Natural killer cell (primary cell): ENCODE measurements at regions not wholly inside any gene's neighbourhood (a gene's known extent, or its start where the extent isn't known, plus 50 kb on each side); places are given as distances from the start of the nearest gene placed in this dataset.
"Not testable (repeated sequence)": the region's sequence is repeated elsewhere in the genome, so short reads cannot be mapped to it uniquely, and the experiment has no call there.

ENCODE experiments used
- ATAC-seq, 3 donors: fragments of 150-1000 bp in 2 of 3; fragments of 200-7000 bp in 1 of 3; cut with Tn5 transposase; 1 replicate in 1 of 3; 2 replicates in 2 of 3; pipeline ENCODE4 v1.10.0; 2021; ENCODE audit warnings: mild to moderate bottlenecking in 2 of 3, moderate library complexity in 2 of 3
- DNase-seq, 2 donors: peaks; one replicate each; pipeline versions ENCODE4 v3.0.0 to v3.0.0-alpha.2; 2013 to 2021; ENCODE audit warnings: mixed read lengths in 1 of 2
- H3K27ac ChIP-seq: one replicate; pipeline ENCODE4 v1.5.1; 2013; ENCODE audit warnings: mild to moderate bottlenecking, low read length
- H3K27me3 ChIP-seq: one replicate; pipeline ENCODE4 v1.6.1; 2013; ENCODE audit warnings: low read length; ENCODE audit not compliant: control insufficient read depth, insufficient read depth
- H3K36me3 ChIP-seq: one replicate; pipeline ENCODE4 v1.6.1; 2013; ENCODE audit warnings: low read length; ENCODE audit not compliant: control insufficient read depth, insufficient read depth
- H3K4me1 ChIP-seq: one replicate; pipeline ENCODE4 v1.6.1; 2013; ENCODE audit warnings: low read length; ENCODE audit not compliant: control insufficient read depth, insufficient read depth
- H3K4me3 ChIP-seq: one replicate; pipeline ENCODE4 v1.5.1; 2013; ENCODE audit warnings: low read length
- H3K9me3 ChIP-seq: one replicate; pipeline ENCODE4 v1.6.1; 2013; ENCODE audit warnings: low read length; ENCODE audit not compliant: control insufficient read depth, insufficient read depth
- H3K27ac Mint-ChIP-seq, 2 donors: one replicate each; pipeline ENCODE4 v1.8.0; 2022; ENCODE audit warnings: mild to moderate bottlenecking in 2 of 2, mixed read lengths in 2 of 2, moderate library complexity in 1 of 2
- H3K27me3 Mint-ChIP-seq, 2 donors: one replicate each; pipeline ENCODE4 v1.8.0; 2022; ENCODE audit warnings: low read depth in 2 of 2, mixed read lengths in 2 of 2
- H3K36me3 Mint-ChIP-seq: one replicate; pipeline ENCODE4 v1.8.0; 2022; ENCODE audit warnings: mixed read lengths
- H3K4me1 Mint-ChIP-seq, 2 donors: one replicate each; pipeline ENCODE4 v1.8.0; 2022; ENCODE audit warnings: mixed read lengths in 2 of 2
- H3K4me3 Mint-ChIP-seq: one replicate; pipeline ENCODE4 v1.8.0; 2022; ENCODE audit warnings: mild to moderate bottlenecking, moderate library complexity, mixed read lengths
- H3K9me3 Mint-ChIP-seq, 2 donors: one replicate each; pipeline ENCODE4 v1.8.0; 2022; ENCODE audit warnings: mixed read lengths in 2 of 2
- WGBS: methylation state at CpG from one replicate; pipeline ENCODE4 v1.1.7; 2013; ENCODE audit warnings: missing lambda C conversion rate; ENCODE audit not compliant: insufficient coverage; 5-methylcytosine and 5-hydroxymethylcytosine counted together
- intact Hi-C: fragments of 100-400 bp; cut with micrococcal nuclease; formaldehyde crosslinking; loops from one replicate; pipeline ENCODE4 v1.14.2; 2022
- TF ChIP-seq, protein P1 (sequence below): fragments of 200-600 bp; IDR thresholded peaks from one replicate; pipeline ENCODE4 v1.8.0; 2022; ENCODE audit warnings: antibody characterized with exemption

DNA sequence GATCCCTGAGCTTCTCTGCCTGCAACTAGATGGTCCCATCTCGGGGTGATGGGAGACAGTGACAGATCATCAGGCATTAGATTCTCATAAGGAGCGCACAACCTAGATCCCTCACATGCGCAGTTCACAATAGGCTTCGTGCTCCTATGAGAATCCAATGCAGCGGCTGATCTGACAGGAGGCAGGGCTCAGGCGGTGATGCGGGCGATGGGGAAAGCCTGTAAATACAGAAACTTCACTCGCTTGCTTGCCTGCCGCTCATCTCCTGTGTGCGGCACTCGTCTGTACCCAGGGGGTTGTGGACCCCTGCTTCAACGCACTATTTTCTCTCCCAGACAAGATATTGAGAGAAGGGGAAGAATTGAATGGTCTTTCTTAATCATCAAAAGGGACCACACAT lies 473.9 kb downstream of the ZNF536 start:
- Mint-ChIP-seq H3K36me3 (no peaks in the 10 kb centered on the region), H3K9me3 (no peaks in the 10 kb centered on the region), H3K4me1 (no peaks in the 10 kb centered on the region), H3K4me3 (no peak overlapping the region), H3K27ac (no peak overlapping the region), H3K27me3 (no peaks in the 10 kb centered on the region)
- Histone ChIP-seq H3K9me3 (no peaks in the 10 kb centered on the region), H3K27me3 (no peaks in the 10 kb centered on the region), H3K4me3 (no peak overlapping the region), H3K36me3 (no peaks in the 10 kb centered on the region), H3K27ac (no peak overlapping the region), H3K4me1 (no peaks in the 10 kb centered on the region)
- no peak for DNase-seq
- intact Hi-C loops, result no loop called here
- TF ChIP-seq, protein P1, sequence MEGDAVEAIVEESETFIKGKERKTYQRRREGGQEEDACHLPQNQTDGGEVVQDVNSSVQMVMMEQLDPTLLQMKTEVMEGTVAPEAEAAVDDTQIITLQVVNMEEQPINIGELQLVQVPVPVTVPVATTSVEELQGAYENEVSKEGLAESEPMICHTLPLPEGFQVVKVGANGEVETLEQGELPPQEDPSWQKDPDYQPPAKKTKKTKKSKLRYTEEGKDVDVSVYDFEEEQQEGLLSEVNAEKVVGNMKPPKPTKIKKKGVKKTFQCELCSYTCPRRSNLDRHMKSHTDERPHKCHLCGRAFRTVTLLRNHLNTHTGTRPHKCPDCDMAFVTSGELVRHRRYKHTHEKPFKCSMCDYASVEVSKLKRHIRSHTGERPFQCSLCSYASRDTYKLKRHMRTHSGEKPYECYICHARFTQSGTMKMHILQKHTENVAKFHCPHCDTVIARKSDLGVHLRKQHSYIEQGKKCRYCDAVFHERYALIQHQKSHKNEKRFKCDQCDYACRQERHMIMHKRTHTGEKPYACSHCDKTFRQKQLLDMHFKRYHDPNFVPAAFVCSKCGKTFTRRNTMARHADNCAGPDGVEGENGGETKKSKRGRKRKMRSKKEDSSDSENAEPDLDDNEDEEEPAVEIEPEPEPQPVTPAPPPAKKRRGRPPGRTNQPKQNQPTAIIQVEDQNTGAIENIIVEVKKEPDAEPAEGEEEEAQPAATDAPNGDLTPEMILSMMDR, result no peak
- 88% methylated on average over 12 of the region's 13 CpGs for WGBS
- no peak for ATAC-seq

DNA sequence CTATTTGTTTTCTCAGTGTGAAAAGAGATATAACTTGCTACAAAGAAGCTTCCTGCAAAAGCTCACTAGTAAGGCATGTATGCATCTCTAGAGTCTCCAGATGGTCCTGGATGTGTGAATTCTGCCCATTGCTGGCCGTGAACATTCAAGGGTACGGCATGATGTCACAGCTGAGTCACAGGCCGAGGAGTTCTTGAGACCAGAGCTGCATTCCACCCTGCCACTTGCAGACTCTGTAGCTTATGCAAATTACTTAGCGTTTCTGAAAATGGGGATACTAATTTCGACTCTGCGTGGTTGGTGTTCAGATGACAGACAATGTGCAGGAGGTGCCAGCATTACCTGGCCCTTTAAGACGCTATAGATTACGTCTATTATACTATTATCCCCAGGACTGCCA lies 470.7 kb downstream of the ZNF536 start:
- H3K27me3 ChIP-seq, result no peaks in the 10 kb centered on the region
- WGBS, result 91% methylated on average over 8 of the region's 8 CpGs
- H3K9me3 ChIP-seq, result no peaks in the 10 kb centered on the region
- Mint-ChIP-seq H3K9me3 (no peaks in the 10 kb centered on the region), H3K4me3 (no peak overlapping the region), H3K4me1 (no peaks in the 10 kb centered on the region), H3K27me3 (peaks cover 2 to 6% of the 10 kb centered on the region in 2 donors), H3K36me3 (no peaks in the 10 kb centered on the region), H3K27ac (no peak overlapping the region)
- no peaks in the 10 kb centered on the region for H3K4me1 ChIP-seq
- DNase-seq (no peak), ATAC-seq (no peak)
- no peaks in the 10 kb centered on the region for H3K36me3 ChIP-seq
- TF ChIP-seq, protein P1, result no peak
- no peak overlapping the region for H3K27ac ChIP-seq
- H3K4me3 ChIP-seq, result no peak overlapping the region
- intact Hi-C loops, result no loop called here

DNA sequence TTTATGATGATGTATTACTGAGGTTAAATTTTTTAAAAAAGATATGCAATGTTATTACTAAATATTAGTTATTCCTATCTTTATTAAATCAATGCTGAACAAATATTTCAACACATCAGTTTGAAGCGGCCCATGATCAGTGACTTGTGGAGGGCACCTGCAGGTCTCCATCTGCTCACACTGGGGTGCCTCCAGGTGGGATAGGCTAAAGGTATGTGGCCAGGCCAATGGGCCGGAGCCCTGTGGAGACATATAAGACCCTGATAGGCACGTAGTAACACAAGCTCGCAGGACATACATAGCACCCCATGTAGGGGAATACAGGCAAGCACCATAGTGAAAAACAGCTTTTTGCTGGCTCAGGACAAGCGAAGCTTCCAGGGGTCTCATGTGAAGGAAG lies 469.8 kb downstream of the ZNF536 start:
- no peaks in the 10 kb centered on the region for H3K9me3 ChIP-seq
- H3K27ac Mint-ChIP-seq, result no peak overlapping the region
- H3K27me3 ChIP-seq, result no peaks in the 10 kb centered on the region
- H3K4me3 ChIP-seq, result no peak overlapping the region
- no peak for DNase-seq
- H3K9me3 Mint-ChIP-seq, result no peaks in the 10 kb centered on the region
- 91% methylated on average over 5 of the region's 5 CpGs for WGBS
- no peaks in the 10 kb centered on the region for H3K36me3 ChIP-seq
- no peak for ATAC-seq
- peaks cover 3 to 6% of the 10 kb centered on the region in 2 donors for H3K27me3 Mint-ChIP-seq
- no peak overlapping the region for H3K27ac ChIP-seq
- no peaks in the 10 kb centered on the region for H3K4me1 ChIP-seq
- H3K36me3 Mint-ChIP-seq, result no peaks in the 10 kb centered on the region
- no peak overlapping the region for H3K4me3 Mint-ChIP-seq
- no peaks in the 10 kb centered on the region for H3K4me1 Mint-ChIP-seq
- intact Hi-C loops, result no loop called here
- TF ChIP-seq, protein P1, result no peak

DNA sequence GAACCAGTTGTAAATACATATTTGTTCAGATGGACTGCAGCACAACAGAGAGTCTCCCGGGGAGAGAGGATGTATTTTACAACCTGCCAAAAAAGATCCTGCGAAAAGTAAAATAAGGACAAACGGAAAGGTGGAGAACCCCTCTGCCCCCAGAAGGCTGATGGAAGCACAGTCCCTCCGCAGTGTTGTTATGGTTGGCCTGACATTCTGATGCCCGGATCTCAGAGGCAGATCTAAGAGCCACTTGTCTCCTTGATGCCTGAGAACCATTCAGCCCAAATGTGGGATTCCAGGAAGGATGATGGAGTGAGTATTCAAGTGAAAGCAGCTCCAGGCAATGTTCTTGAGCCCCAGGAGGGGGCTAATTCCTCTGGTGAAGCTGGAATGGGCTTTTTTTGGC lies 458.7 kb downstream of the ZNF536 start:
- no peaks in the 10 kb centered on the region for H3K9me3 Mint-ChIP-seq

DNA sequence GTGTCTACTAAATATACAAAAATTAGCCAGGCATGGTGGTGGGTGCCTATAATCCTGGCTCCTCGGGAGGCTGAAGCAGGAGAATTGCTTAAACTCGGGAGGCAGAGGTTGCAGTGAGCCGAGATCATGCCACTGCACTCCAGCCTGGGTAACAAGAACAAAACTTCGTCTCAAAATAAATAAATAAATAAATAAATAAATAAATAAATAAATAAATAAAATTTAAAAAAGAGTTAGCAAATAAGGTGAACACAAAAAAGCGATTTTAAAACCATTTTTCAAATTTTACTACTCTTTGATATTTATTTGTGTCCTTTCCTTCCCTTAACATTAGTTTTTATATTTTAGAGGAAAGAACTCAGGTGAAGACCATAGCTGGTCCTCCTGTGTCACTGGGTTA lies 453.3 kb downstream of the ZNF536 start:
- H3K4me1 ChIP-seq, intact Hi-C loops, H3K4me1 Mint-ChIP-seq, H3K9me3 Mint-ChIP-seq, H3K4me3 ChIP-seq, H3K27me3 ChIP-seq, H3K9me3 ChIP-seq, H3K4me3 Mint-ChIP-seq, DNase-seq, H3K36me3 Mint-ChIP-seq, H3K36me3 ChIP-seq, ATAC-seq, H3K27ac ChIP-seq, H3K27ac Mint-ChIP-seq: not testable (repeated sequence)
- 95% methylated on average over 3 of the region's 5 CpGs for WGBS
- peaks cover 12% of the 10 kb centered on the region in 2 donors for H3K27me3 Mint-ChIP-seq

More for the DNA sequence above, 458.7 kb downstream of the ZNF536 start:
- TF ChIP-seq, protein P1, result no peak
- H3K9me3 ChIP-seq, result no peaks in the 10 kb centered on the region
- Mint-ChIP-seq H3K4me3 (no peak overlapping the region), H3K36me3 (no peaks in the 10 kb centered on the region), H3K27me3 (peaks cover 0 to 9% of the 10 kb centered on the region in 2 donors), H3K27ac (no peak overlapping the region), H3K4me1 (no peaks in the 10 kb centered on the region)
- H3K36me3 ChIP-seq, result no peaks in the 10 kb centered on the region
- H3K27ac ChIP-seq, result no peak overlapping the region
- H3K27me3 ChIP-seq, result peaks cover 2% of the 10 kb centered on the region
- ATAC-seq, result no peak
- intact Hi-C loops, result no loop called here
- H3K4me1 ChIP-seq, result no peaks in the 10 kb centered on the region
- no peak overlapping the region for H3K4me3 ChIP-seq
- DNase-seq, result no peak
- 94% methylated on average over 5 of the region's 5 CpGs for WGBS
